ENCODE measurements at regions not wholly inside any gene's neighbourhood (a gene's known extent, or its start where the extent isn't known, plus 50 kb on each side); places are given as distances from the start of the nearest gene placed in this dataset.
"Not testable (repeated sequence)": the region's sequence is repeated elsewhere in the genome, so short reads cannot be mapped to it uniquely, and the experiment has no call there.

DNA sequence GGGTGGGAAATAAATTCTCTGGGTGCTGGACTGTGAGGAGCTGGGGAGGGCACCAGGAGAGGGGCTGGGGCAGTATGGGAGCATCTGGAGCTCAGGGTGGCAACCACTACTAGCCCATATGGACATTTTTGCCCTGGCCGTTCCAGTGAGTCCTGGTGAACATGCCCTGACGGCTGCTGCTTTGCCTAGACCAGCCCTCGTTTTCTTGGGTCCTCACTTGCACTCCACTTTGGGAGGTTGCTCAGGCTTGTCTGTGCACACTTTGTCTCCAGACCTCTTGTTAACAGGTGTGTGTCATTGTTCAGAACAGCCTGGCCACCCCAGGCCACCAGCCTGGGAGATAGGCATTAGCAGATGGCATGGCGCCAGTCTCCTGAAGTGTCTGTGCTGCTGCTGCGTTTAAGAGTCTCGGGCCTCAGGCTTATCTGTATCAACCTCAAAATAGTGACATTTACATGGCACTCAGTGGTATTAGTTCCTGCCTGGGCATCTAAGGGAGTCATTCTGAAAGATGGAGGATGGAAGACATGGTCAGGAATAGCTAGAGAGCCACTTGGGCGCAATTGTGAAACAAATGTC, 190.5 kb downstream of the PTPRU start:
- no peak for DNase-seq (ENCODE audit: low read depth in 2 of 2)

DNA sequence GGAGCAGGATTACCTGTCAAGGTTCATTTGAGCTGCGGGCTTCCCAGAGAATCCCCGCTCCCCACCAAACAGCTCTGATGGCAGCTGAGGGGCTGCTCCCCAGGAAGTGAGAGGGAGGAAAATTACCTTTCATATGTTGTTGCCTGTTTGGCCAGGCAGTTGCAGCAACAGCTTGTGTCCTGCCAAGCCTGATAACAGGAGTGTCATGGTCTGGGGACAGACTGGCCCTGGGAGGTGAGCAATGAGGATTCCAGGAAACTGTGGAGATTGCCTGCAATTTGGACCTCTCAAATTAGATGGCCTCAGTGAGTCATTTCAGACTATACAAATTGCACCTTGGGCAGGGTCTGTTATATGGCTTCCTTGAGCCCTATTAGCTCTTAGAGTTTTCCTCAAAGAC, 189.3 kb downstream of the PTPRU start:
- no peak for DNase-seq (ENCODE audit: low read depth in 2 of 2)

DNA sequence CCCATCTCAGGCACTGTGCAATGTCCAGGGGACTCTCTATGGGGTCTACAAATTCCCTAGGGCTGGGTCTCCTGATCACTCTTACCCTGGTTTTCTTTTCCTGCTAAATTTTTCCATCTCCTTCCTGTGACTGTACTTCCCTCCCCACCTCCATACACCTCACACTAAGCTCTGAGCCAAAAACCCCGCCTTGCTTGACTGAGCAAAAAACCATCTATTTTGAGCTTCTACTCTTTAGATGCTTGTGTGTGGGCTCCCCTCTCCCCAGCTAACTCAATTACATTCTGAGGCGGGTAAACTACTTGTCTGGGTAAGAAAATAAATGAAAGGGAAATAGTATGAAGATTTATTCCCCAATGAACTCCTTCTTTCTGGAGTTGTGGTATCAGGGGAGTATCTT, 187.9 kb downstream of the PTPRU start:
- no peak for DNase-seq (ENCODE audit: low read depth in 2 of 2)

DNA sequence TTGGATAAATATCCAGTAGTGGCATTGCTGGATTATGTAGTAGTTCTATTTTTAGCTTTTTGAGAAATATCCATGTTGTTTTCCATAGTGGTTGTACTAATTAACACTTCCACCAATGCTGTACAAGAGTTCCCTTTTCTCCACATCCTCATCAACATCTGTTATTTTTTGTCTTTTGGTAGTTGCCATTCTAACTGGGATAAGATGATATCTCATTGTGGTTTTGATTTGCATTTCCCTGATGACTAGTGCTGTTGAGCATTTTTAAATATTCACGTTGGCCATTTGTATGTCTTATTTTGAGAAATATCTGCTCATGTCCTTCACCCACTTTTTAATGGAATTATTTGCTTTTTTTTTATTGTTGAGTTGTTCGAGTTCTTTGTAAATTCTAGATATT, 183.9 kb downstream of the PTPRU start:
- no peak for DNase-seq (ENCODE audit: low read depth in 2 of 2)

DNA sequence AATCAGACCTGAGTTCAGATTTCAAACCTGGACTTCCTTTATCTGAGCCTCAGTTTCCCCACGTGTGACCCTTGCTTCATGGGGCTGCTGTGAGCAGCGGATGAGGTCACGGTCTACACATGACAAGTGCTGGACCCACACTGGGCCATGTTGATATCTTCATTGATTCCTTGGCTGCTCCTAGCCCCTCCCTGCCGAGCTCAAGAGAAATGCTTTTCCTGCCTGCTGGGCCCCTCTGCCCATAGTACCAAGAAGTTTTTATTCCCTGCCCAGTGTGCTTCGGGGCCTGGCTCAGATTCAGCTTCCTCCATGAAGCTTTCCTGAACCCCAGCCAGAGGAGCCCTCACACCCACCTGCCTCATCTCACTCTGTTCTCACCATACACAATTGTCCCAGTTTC, 181.6 kb downstream of the PTPRU start:
- no peak for DNase-seq (ENCODE audit: low read depth in 2 of 2)

DNA sequence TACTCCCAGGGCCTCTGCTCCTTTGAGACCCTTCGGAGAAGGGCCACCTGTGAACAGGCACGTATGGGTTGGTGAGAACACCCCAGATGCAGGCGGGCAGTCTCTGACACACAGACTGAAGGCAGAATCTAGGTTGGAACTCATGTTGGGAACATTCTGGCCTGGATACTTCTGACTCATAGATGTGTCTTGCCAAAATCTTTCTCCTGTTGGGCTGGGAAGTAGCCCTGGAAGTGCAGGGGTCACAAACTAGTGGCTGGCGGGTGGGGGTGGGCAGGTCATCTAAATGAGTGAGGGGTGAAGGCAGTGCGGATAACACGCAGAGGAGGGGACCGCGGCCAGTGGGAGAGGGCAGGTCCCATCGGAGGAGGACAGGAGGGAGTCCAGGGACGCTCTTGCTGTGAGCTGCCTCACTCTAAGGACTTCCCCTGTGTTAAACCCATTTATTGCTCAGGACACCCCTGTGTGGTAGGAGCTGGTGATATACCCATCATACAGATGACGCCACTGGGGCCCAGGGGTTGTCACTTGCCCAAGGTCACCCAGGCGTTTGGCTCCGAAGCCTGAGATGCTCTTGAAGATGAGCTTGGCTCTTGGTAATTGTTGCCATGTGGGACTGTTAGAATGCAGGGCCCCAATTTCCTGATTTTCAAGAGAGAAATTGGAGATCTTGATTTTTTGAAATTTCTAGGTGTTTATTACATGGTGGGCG, 181.0 kb downstream of the PTPRU start:
- DNase-seq (ENCODE audit: low read depth in 2 of 2), result no peak

DNA sequence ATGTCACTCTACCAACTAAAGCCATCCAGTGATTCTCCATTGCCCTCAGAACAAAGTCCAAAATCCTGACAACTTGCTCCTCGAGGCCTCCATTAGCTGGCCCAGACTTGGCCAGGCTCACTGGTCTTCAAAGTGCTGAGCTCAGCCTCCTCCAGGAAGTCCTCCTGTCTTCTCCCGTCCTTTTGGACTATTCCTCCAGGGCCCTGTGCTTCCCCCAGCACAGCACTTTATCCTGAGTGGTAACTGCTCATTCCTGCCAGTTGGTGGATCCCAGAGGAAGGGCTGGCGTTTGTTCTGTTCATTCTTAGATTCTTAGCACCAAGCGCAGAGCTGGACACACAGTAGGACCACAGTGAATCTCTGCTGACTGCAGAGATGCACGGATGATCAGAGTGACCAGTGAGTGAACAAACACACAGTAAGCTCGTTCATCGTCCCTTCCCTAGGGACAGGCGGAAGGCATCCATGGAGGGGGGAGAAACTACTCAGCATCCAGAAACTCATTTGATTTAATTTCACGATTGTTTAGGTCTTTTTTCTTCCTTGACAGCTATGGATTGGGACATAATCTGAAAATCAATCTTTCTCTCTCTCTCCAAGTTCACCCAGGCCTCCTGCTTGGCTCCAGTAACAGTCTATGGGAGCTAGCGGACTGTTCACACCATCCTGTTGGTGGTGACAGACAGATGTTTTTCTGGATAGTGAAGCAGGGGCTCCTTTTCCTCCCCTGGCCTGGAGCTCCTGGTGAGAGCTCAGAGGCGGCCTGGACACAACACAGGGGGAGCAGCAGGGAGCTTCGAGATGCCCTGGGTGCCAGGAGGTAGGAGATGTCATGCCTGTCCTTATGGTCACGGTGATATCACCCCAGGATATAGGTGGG, 180.2 kb downstream of the PTPRU start:
- no peak for DNase-seq (ENCODE audit: low read depth in 2 of 2)

DNA sequence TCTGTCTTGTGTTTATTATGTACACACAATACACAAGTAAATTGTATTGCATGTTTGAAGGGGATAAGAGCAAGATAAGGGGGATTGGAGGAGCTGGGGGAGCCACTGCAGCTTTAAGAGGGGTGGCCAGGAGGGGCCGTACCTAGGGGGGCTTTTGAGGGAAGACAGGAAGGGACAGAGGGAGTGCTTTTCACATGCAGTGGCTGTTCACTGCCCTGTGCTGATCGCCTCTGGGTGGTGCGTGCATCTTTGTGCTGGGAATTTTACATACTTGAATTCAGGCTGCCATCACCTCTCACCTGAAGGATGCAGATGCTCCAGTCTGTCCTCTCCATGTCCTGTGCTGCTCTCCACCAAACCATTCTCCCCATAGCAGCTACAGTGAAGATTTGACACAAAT, 179.5 kb downstream of the PTPRU start:
- DNase-seq (ENCODE audit: low read depth in 2 of 2), result no peak

DNA sequence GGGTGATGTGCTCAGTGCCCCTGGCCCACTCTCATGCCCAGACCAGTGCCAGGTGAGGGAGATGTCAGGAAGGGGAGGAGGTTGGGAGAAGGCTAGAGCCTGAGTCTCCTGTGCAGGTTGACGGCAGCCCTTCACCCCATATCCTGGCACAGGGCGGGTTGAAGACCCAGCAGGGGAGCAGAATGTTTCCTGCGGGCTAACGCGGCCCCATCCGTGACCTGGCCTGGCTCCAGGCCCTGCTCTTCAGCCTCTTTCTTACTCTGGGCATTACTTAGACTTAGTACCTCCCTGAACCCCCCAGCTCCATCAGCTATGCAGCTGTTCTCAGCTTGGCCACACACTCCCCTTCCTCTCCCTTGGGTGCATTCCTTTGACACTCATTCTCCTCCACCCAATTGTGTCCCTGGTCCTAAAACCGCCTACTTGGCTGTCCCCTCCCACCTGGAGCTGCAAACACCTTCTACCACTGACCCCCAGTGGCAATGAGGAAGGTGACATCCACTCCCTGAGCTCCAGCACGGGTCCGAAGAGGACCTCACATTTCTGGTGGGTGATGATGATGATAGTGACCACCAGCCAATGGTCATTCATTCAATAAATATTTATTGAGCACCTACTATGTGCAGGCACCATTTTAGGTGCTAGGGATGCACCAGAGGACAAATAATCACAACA, 179.0 kb downstream of the PTPRU start:
- DNase-seq (ENCODE audit: low read depth in 2 of 2), result no peak

DNA sequence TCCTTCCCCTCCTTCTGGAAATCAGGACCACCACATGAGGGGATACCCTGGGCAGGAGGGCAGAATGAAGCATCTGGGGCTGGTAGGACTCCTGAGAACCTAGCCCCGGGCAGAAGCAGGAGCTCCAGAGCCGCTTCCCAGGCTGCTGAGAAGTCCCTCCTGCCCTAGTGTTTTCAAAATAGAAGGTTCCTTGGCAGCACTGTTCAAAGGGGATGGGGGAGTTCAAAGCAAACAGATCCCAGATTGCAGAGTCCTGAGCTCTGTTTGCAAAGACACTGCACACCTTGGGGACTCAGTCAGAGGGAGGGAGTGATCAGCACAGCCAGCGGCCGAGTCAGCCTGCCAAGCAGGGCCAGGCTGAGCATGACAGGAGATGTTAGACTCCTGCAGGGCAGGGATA, 177.8 kb downstream of the PTPRU start:
- DNase-seq (ENCODE audit: low read depth in 2 of 2), result no peak

DNA sequence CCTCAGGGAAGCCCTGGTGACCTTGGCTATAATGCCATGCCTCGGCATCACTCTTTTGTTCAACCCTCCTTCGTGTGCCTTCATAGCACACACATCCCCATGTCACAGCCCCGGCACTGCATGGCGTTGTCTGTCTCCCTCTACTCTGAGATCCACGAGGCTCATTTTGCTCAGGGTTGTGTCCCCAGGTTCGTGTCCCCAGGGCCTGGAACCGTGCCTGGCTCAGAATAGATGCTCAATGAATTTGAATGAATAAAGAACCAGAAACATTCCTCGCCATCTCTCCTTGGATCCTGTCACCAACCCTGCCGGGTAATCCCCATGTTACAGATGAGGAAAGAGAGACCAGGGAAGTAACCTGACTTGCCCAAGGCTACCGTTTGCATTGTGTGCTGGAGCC, 177.3 kb downstream of the PTPRU start:
- DNase-seq (ENCODE audit: low read depth in 2 of 2), result no peak

DNA sequence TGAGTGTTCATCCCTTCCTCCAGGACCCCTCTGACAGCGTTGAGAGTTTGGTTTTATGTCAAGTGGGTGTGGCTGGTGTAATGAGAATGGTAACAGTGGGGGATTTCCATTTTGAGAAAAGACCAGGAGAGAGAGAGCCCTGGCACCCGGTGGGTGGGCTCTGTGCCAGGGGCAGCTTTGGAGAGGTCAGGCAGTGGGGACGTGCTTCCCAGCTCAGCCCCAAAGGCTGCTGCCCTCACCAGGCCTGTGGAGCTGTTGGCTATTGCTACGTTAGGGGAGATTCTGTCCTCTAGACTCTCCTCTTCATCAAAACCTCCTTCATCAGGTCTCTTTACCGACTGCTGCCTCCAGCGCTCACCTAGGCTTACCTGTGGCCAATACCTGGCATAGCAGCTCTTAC, 176.3 kb downstream of the PTPRU start:
- DNase-seq (ENCODE audit: low read depth in 2 of 2), result no peak

DNA sequence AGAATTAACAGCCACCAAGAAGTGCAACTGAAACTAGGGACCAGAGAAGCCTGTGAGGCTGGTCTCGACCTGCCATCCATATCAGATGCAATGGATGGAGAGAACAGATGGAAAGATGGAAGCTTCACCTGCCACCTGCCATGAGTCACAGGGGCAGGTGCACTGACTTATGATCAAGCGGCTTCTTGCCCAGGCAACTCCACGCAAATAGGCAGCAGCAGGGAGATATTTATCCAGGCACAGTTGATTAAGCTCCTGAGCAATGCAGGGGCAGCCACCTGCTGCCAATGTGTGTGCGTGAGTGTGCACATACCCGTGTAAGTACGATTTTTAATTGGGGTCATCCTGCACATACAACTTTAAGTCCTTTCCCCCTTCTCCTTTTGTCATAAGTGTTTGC, 174.2 kb downstream of the PTPRU start:
- no peak for DNase-seq (ENCODE audit: low read depth in 2 of 2)

DNA sequence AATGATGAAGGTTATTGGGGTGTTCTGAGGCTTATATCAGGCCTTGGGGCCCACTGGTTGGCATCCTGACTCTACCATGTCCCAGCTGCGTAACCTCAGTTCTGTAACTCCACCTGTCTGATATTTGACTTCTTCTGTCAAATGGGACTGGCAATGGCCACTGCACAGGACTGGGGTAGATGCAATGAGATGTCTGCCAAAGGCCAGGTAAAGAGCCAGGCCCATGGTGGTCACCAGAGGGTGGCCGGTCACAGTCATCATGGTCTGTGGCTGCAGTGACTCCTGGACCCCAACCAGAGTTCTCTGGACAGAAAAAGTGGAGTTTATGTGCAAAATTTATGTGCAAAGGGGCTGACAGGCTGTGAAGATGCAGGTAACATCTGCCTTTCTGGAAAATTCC, 173.3 kb downstream of the PTPRU start:
- no peak for DNase-seq (ENCODE audit: low read depth in 2 of 2)

DNA sequence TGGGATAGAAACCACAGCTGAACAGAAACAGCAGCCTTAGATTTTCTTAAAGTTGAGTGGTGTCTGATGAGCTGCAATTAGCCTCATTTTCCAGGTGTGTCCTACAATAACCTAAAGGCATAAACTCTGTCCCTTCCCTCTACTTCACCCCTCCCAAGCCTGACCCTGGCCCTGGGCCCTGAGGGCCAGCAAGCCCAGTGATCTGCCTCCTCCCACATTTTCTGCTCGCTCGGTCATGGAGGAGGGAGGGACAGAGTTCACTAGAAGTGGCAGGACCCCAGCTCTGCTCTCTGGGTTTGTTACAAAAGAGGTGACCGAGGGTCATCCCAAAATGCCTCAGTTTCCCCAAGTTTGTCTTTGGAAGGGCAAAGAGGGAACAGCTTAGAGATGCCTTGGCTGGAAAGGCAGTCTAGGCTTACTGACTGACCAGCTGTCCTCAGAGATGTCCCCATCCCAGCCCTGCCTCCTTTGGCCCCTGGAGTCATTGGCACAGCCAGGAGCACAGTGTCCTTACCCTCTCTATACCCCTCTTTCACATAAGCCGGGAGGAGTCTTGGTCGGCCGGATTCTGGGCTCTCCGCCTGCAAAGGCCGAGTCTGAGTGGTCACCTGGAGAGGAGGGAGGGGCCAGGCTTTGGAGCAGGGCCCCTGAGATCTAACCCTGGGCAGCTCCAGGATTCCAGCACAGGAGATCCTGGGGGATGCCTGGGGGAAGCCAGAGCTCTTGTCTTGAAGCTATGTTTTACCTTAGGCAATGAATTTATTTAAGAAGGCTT, 172.7 kb downstream of the PTPRU start:
- DNase-seq (ENCODE audit: low read depth in 2 of 2), result no peak

DNA sequence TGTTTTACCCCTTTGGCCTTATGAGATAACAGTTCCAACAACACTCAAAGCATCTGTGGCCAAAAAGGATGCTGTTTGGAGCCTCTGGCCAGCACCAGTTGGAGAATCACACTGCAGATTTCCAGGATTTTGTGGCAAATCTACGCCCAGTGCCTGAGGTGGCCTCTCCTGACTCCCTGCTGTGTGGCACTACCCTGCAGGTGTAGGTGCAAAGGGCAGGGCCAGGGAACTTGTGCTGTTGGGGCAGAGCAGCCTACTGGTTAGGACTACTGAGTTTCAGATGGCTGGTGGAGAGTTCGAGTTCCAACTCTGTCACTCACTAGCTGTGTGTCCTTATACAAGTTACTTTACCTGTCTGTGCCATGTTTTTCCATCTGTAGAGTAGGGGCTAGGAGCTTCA, 170.5 kb downstream of the PTPRU start:
- DNase-seq (ENCODE audit: low read depth in 2 of 2), result no peak

DNA sequence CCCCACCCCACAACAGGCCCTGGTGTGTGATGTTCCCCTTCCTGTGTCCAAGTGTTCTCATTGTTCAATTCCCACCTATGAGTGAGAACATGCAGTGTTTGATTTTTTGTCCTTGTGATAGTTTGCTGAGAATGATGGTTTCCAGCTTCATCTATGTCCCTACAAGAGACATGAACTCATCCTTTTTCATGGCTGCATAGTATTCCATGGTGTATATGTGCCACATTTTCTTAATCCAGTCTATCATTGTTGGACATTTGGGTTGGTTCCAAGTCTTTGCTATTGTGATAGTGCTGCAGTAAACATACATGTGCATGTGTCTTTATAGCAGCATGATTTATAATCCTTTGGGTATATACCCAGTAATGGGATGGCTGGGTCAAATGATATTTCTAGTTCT, 163.9 kb downstream of the PTPRU start:
- DNase-seq (ENCODE audit: low read depth in 2 of 2), result not testable (repeated sequence)

DNA sequence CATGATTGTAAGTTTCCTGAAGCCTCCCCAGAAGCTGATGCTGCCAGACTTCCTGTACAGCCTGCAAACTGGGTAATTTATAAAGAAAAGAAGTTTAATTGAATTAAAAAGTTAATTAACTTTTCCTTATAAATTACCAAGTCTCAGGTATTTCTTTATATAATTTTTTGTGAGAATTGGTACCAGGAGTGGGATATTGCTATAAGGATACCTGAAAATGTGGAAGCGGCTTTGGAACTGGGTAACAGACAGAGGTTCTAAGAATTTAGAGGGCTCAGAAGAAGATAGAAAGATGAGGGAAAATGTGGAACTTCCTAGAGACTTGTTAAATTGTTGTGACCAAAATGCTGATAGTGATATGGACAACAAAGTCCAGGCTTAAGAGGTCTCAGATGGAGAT, 163.1 kb downstream of the PTPRU start:
- DNase-seq (ENCODE audit: low read depth in 2 of 2), result no peak

DNA sequence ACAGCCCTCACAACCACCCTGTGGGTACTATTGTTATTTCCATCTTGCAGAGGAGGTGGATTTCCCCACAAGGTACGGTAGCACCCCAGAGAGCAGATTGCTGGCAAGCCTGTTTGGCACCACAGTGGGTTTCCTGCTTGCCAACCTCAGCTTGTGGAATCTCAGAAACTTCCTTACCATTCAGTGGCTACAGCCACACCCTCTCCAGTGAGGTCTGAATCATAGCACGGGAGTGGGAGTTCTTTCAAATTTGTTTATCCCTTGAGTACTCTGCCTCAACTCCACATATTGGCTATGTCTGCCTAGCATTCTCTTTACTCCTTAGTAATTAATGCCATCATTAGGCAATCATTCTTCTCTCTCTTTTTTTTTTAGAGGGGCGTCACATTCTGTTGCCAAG, 162.1 kb downstream of the PTPRU start:
- DNase-seq (ENCODE audit: low read depth in 2 of 2), result no peak

DNA sequence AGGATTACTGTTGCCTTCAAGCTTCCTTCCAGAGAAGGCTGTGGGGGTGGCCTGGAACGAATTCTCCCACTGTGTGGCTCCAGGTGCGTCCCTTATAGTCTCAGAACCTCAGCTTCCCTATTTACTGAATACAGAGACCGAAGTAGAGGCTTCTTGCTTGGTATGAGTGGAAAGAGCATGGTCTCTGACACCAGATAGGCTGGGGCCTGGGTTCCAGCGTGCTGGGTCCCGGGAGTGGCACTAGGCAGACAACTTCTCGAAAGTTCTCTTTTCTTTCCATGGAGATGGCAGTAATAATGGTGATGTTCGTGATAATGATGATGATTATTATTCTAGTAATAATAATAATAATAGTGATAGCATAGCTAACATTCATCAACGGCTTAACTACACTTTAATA, 161.7 kb downstream of the PTPRU start:
- no peak for DNase-seq (ENCODE audit: low read depth in 2 of 2)

DNA sequence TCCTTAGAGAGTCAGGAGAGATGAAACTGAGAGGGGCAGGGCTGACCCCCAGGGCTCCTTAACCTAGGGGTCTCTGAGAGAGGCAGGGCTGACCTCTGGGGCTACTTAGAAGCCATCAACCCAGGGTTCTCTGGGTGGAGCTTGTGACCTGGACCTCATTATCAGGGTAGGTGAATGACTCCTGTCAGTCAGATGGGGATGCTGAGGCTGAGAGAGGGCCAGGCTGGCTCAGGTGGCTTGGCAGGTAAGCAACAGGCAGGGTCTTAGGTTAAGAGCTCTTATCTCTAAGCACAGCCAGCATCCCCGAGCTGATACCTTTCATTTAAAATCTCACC, 160.9 kb downstream of the PTPRU start:
- DNase-seq (ENCODE audit: low read depth in 2 of 2), result no peak

All from stimulated activated CD4-positive, alpha-beta T cell treated with anti-CD3 and anti-CD28 coated beads, Interleukin-15, amount 100 ng/mL, for 48 hours (primary cell).